ENCODE measurements at regions not wholly inside any gene's neighbourhood (a gene's known extent, or its start where the extent isn't known, plus 50 kb on each side); places are given as distances from the start of the nearest gene placed in this dataset.

GRCh38 chr6:130661077-130661476 lies 166.1 kb upstream of the SMLR1 start:
- H3K4me3 ChIP-seq, result no peak overlapping the region
- no peak overlapping the region for H3K27ac ChIP-seq

- Histone ChIP-seq H3K4me3 (no peak overlapping the region), H3K27ac (no peak overlapping the region)
Measured at GRCh38 chr6:130666786-130667185, 160.4 kb upstream of the SMLR1 start.

- Histone ChIP-seq H3K27ac (no peak overlapping the region), H3K4me3 (no peak overlapping the region)
Measured at GRCh38 chr6:130670142-130670541, 157.1 kb upstream of the SMLR1 start.

- Histone ChIP-seq H3K4me3 (no peak overlapping the region), H3K27ac (peak overlapping the region in 2 of 21 experiments; percentile 46 to 49)
Measured at GRCh38 chr6:130671119-130671518, 156.1 kb upstream of the SMLR1 start.

- peak overlapping the region in 2 of 21 experiments; percentile 46 to 49 for H3K27ac ChIP-seq
- no peak overlapping the region for H3K4me3 ChIP-seq
Measured at GRCh38 chr6:130671577-130671976, 155.6 kb upstream of the SMLR1 start.

- Histone ChIP-seq H3K27ac (peak overlapping the region in 1 of 21 experiments; percentile 49), H3K4me3 (no peak overlapping the region)
Measured at GRCh38 chr6:130672153-130672552, 155.1 kb upstream of the SMLR1 start.

GRCh38 chr6:130674604-130675003 lies 152.6 kb upstream of the SMLR1 start:
- H3K27ac ChIP-seq, result no peak overlapping the region
- H3K4me3 ChIP-seq, result no peak overlapping the region

- H3K27ac ChIP-seq, result no peak overlapping the region
Measured at GRCh38 chr6:130675072-130675471, 152.1 kb upstream of the SMLR1 start.

GRCh38 chr6:130676077-130676772 lies 151.0 kb upstream of the SMLR1 start:
- peak overlapping the region in 1 of 21 experiments; percentile 14 for H3K27ac ChIP-seq

More at GRCh38 chr6:130675072-130675471, 152.1 kb upstream of the SMLR1 start:
- no peak overlapping the region for H3K4me3 ChIP-seq

GRCh38 chr6:130676773-130677144 lies 150.4 kb upstream of the SMLR1 start:
- H3K27ac ChIP-seq, result no peak overlapping the region
- H3K4me3 ChIP-seq, result no peak overlapping the region

More at GRCh38 chr6:130676077-130676772, 151.0 kb upstream of the SMLR1 start:
- H3K4me3 ChIP-seq, result no peak overlapping the region

GRCh38 chr6:130677312-130677711 lies 149.9 kb upstream of the SMLR1 start:
- no peak overlapping the region for H3K4me3 ChIP-seq
- no peak overlapping the region for H3K27ac ChIP-seq

- Histone ChIP-seq H3K27ac (no peak overlapping the region), H3K4me3 (no peak overlapping the region)
Measured at GRCh38 chr6:130677766-130678165, 149.4 kb upstream of the SMLR1 start.

GRCh38 chr6:130679684-130680083 lies 147.5 kb upstream of the SMLR1 start:
- H3K4me3 ChIP-seq, result no peak overlapping the region
- peak overlapping the region in 8 of 21 experiments; percentile 16 to 85 (median 54) for H3K27ac ChIP-seq

- Histone ChIP-seq H3K27ac (peak overlapping the region in 8 of 21 experiments; percentile 20 to 85 (median 56)), H3K4me3 (no peak overlapping the region)
Measured at GRCh38 chr6:130680116-130680515, 147.1 kb upstream of the SMLR1 start.

GRCh38 chr6:130681028-130681427 lies 146.2 kb upstream of the SMLR1 start:
- Histone ChIP-seq H3K27ac (peak overlapping the region in 15 of 21 experiments; percentile 10 to 85 (median 55)), H3K4me3 (no peak overlapping the region)

- no peak overlapping the region for H3K4me3 ChIP-seq
- no peak overlapping the region for H3K27ac ChIP-seq
Measured at GRCh38 chr6:130682066-130682465, 145.1 kb upstream of the SMLR1 start.

GRCh38 chr6:130683761-130684517 lies 143.3 kb upstream of the SMLR1 start:
- no peak overlapping the region for H3K27ac ChIP-seq

GRCh38 chr6:130692659-130693058 lies 134.5 kb upstream of the SMLR1 start:
- Histone ChIP-seq H3K27ac (no peak overlapping the region), H3K4me3 (no peak overlapping the region)

More at GRCh38 chr6:130683761-130684517, 143.3 kb upstream of the SMLR1 start:
- H3K4me3 ChIP-seq, result no peak overlapping the region

- Histone ChIP-seq H3K4me3 (no peak overlapping the region), H3K27ac (no peak overlapping the region)
Measured at GRCh38 chr6:130693944-130694343, 133.3 kb upstream of the SMLR1 start.

GRCh38 chr6:130694606-130695005 lies 132.6 kb upstream of the SMLR1 start:
- no peak overlapping the region for H3K27ac ChIP-seq
- no peak overlapping the region for H3K4me3 ChIP-seq

GRCh38 chr6:130696806-130697205 lies 130.4 kb upstream of the SMLR1 start:
- no peak overlapping the region for H3K4me3 ChIP-seq
- H3K27ac ChIP-seq, result no peak overlapping the region
